HepG2 (cell line): ENCODE measurements at regions not wholly inside any gene's neighbourhood (a gene's known extent, or its start where the extent isn't known, plus 50 kb on each side); places are given as distances from the start of the nearest gene placed in this dataset.
A peak's percentile ranks its signal among the peaks of the same experiment; 100 is the strongest.

Source experiments
- ARNT2 ChIP-seq: sonication (generic); formaldehyde crosslinking; IDR thresholded peaks from 2 replicates; pipeline ENCODE4 v1.8.0; 2022; ENCODE audit warnings: mild to moderate bottlenecking, low read depth, missing genetic modification reagents, moderate library complexity
- CEBPG ChIP-seq: IDR thresholded peaks from 2 replicates; pipeline ENCODE4 v1.6.1; 2016
- EZH2 ChIP-seq: conservative IDR thresholded peaks from 2 replicates; pipeline ENCODE4 v1.6.1; 2012; ENCODE audit warnings: mild to moderate bottlenecking, low read depth, low read length, moderate library complexity
- KDM6A ChIP-seq: IDR thresholded peaks from 2 replicates; pipeline ENCODE4 v1.6.1; 2016; ENCODE audit warnings: low read depth
- MEIS1 ChIP-seq: sonication (generic); formaldehyde crosslinking; IDR thresholded peaks from 2 replicates; pipeline ENCODE4 v1.9.0; 2021; ENCODE audit warnings: mild to moderate bottlenecking, missing genetic modification reagents, moderate library complexity, borderline replicate concordance
- MTF1 ChIP-seq: sonication (generic); formaldehyde crosslinking; IDR thresholded peaks from 2 replicates; pipeline ENCODE4 v1.5.0; 2020; ENCODE audit warnings: missing genetic modification reagents
- PHB2 ChIP-seq: fragments of 450-650 bp; IDR thresholded peaks from 2 replicates; pipeline ENCODE4 v1.6.1; 2018; ENCODE audit not compliant: partially characterized antibody
- ZNF577 ChIP-seq: sonication (generic); formaldehyde crosslinking; IDR thresholded peaks from 2 replicates; pipeline ENCODE4 v1.4.0; 2020; ENCODE audit warnings: mild to moderate bottlenecking, low read depth, missing genetic modification reagents, borderline replicate concordance
- ZNF713 ChIP-seq: sonication (generic); formaldehyde crosslinking; IDR thresholded peaks from 2 replicates; pipeline ENCODE4 v1.4.0; 2020; ENCODE audit warnings: mild to moderate bottlenecking, missing genetic modification reagents
- TF ChIP-seq, protein P1 (sequence below): sonication (generic); formaldehyde crosslinking; IDR thresholded peaks from 2 replicates; pipeline ENCODE4 v1.5.0; 2020; ENCODE audit warnings: mild to moderate bottlenecking, missing genetic modification reagents, borderline replicate concordance
- TF ChIP-seq, protein P2 (sequence below): sonication (generic); formaldehyde crosslinking; IDR thresholded peaks from 2 replicates; pipeline ENCODE4 v1.4.0; 2020; ENCODE audit warnings: mild to moderate bottlenecking, missing genetic modification reagents
- TF ChIP-seq, protein P3 (sequence below): sonication (generic); formaldehyde crosslinking; IDR thresholded peaks from 2 replicates; pipeline ENCODE4 v1.5.0; 2020; ENCODE audit warnings: missing genetic modification reagents
- TF ChIP-seq, protein P4 (sequence below): IDR thresholded peaks from 2 replicates; pipeline ENCODE4 v1.6.1; 2016; ENCODE audit warnings: control low read depth
- TF ChIP-seq, protein P5 (sequence below): sonication (generic); formaldehyde crosslinking; IDR thresholded peaks from 2 replicates; pipeline ENCODE4 v1.4.0; 2020; ENCODE audit warnings: mild to moderate bottlenecking, missing genetic modification reagents
- TF ChIP-seq, protein P6 (sequence below): IDR thresholded peaks from 2 replicates; pipeline ENCODE4 v1.4.0; 2020; ENCODE audit warnings: mild to moderate bottlenecking, missing genetic modification reagents
- TF ChIP-seq, protein P7 (sequence below): sonication (generic); formaldehyde crosslinking; conservative IDR thresholded peaks from 2 replicates; pipeline ENCODE4 v1.8.0; 2022; ENCODE audit warnings: missing genetic modification reagents

DNA sequence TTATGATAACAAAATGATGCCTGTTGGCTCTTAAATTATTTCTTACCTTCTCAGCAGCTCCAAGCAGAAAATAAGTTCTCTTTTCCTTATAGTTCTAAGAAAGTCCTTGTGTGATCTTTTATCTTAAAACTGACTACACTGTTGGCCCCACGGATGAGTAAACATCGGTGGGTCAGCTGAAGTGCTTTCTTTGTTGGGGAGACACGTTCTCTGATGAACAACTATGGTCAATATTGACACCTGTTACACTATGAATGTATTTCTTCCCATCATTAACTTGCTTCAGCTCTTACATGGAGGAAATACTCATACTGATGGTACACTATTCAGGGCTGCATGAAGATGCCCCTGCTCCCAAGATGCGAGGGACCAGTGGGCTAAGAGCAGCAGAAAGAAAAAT is 110.8 kb upstream of the EEA1 start (continued):
- TF ChIP-seq, protein P1, sequence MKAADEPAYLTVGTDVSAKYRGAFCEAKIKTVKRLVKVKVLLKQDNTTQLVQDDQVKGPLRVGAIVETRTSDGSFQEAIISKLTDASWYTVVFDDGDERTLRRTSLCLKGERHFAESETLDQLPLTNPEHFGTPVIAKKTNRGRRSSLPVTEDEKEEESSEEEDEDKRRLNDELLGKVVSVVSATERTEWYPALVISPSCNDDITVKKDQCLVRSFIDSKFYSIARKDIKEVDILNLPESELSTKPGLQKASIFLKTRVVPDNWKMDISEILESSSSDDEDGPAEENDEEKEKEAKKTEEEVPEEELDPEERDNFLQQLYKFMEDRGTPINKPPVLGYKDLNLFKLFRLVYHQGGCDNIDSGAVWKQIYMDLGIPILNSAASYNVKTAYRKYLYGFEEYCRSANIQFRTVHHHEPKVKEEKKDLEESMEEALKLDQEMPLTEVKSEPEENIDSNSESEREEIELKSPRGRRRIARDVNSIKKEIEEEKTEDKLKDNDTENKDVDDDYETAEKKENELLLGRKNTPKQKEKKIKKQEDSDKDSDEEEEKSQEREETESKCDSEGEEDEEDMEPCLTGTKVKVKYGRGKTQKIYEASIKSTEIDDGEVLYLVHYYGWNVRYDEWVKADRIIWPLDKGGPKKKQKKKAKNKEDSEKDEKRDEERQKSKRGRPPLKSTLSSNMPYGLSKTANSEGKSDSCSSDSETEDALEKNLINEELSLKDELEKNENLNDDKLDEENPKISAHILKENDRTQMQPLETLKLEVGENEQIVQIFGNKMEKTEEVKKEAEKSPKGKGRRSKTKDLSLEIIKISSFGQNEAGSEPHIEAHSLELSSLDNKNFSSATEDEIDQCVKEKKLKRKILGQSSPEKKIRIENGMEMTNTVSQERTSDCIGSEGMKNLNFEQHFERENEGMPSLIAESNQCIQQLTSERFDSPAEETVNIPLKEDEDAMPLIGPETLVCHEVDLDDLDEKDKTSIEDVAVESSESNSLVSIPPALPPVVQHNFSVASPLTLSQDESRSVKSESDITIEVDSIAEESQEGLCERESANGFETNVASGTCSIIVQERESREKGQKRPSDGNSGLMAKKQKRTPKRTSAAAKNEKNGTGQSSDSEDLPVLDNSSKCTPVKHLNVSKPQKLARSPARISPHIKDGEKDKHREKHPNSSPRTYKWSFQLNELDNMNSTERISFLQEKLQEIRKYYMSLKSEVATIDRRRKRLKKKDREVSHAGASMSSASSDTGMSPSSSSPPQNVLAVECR (CRISPR knock-in tag), result no peak
- TF ChIP-seq, protein P2, sequence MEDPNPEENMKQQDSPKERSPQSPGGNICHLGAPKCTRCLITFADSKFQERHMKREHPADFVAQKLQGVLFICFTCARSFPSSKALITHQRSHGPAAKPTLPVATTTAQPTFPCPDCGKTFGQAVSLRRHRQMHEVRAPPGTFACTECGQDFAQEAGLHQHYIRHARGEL, result no peak
- TF ChIP-seq KDM6A (CRISPR knock-in tag) (no peak), CEBPG (CRISPR knock-in tag) (0 out of 2 replicates have a peak, but pooled peaks have one; percentile 18), PHB2 (no peak), EZH2 (no peak), ARNT2 (no peak), ZNF577 (no peak), ZNF713 (CRISPR knock-in tag) (no peak), MTF1 (CRISPR knock-in tag) (no peak), MEIS1 (CRISPR knock-in tag) (no peak)
- TF ChIP-seq, protein P3, sequence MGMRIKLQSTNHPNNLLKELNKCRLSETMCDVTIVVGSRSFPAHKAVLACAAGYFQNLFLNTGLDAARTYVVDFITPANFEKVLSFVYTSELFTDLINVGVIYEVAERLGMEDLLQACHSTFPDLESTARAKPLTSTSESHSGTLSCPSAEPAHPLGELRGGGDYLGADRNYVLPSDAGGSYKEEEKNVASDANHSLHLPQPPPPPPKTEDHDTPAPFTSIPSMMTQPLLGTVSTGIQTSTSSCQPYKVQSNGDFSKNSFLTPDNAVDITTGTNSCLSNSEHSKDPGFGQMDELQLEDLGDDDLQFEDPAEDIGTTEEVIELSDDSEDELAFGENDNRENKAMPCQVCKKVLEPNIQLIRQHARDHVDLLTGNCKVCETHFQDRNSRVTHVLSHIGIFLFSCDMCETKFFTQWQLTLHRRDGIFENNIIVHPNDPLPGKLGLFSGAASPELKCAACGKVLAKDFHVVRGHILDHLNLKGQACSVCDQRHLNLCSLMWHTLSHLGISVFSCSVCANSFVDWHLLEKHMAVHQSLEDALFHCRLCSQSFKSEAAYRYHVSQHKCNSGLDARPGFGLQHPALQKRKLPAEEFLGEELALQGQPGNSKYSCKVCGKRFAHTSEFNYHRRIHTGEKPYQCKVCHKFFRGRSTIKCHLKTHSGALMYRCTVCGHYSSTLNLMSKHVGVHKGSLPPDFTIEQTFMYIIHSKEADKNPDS (CRISPR knock-in tag), result no peak
- TF ChIP-seq, protein P4, sequence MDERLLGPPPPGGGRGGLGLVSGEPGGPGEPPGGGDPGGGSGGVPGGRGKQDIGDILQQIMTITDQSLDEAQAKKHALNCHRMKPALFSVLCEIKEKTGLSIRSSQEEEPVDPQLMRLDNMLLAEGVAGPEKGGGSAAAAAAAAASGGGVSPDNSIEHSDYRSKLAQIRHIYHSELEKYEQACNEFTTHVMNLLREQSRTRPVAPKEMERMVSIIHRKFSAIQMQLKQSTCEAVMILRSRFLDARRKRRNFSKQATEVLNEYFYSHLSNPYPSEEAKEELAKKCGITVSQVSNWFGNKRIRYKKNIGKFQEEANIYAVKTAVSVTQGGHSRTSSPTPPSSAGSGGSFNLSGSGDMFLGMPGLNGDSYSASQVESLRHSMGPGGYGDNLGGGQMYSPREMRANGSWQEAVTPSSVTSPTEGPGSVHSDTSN (CRISPR knock-in tag), result no peak
- TF ChIP-seq, protein P5, sequence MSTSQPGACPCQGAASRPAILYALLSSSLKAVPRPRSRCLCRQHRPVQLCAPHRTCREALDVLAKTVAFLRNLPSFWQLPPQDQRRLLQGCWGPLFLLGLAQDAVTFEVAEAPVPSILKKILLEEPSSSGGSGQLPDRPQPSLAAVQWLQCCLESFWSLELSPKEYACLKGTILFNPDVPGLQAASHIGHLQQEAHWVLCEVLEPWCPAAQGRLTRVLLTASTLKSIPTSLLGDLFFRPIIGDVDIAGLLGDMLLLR (CRISPR knock-in tag), result no peak
- TF ChIP-seq, protein P6, sequence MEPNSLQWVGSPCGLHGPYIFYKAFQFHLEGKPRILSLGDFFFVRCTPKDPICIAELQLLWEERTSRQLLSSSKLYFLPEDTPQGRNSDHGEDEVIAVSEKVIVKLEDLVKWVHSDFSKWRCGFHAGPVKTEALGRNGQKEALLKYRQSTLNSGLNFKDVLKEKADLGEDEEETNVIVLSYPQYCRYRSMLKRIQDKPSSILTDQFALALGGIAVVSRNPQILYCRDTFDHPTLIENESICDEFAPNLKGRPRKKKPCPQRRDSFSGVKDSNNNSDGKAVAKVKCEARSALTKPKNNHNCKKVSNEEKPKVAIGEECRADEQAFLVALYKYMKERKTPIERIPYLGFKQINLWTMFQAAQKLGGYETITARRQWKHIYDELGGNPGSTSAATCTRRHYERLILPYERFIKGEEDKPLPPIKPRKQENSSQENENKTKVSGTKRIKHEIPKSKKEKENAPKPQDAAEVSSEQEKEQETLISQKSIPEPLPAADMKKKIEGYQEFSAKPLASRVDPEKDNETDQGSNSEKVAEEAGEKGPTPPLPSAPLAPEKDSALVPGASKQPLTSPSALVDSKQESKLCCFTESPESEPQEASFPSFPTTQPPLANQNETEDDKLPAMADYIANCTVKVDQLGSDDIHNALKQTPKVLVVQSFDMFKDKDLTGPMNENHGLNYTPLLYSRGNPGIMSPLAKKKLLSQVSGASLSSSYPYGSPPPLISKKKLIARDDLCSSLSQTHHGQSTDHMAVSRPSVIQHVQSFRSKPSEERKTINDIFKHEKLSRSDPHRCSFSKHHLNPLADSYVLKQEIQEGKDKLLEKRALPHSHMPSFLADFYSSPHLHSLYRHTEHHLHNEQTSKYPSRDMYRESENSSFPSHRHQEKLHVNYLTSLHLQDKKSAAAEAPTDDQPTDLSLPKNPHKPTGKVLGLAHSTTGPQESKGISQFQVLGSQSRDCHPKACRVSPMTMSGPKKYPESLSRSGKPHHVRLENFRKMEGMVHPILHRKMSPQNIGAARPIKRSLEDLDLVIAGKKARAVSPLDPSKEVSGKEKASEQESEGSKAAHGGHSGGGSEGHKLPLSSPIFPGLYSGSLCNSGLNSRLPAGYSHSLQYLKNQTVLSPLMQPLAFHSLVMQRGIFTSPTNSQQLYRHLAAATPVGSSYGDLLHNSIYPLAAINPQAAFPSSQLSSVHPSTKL (CRISPR knock-in tag), result peak; percentile 91
- TF ChIP-seq, protein P7, sequence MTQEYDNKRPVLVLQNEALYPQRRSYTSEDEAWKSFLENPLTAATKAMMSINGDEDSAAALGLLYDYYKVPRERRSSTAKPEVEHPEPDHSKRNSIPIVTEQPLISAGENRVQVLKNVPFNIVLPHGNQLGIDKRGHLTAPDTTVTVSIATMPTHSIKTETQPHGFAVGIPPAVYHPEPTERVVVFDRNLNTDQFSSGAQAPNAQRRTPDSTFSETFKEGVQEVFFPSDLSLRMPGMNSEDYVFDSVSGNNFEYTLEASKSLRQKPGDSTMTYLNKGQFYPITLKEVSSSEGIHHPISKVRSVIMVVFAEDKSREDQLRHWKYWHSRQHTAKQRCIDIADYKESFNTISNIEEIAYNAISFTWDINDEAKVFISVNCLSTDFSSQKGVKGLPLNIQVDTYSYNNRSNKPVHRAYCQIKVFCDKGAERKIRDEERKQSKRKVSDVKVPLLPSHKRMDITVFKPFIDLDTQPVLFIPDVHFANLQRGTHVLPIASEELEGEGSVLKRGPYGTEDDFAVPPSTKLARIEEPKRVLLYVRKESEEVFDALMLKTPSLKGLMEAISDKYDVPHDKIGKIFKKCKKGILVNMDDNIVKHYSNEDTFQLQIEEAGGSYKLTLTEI (CRISPR knock-in tag), result no peak
